ENCODE measurements at regions not wholly inside any gene's neighbourhood (a gene's known extent, or its start where the extent isn't known, plus 50 kb on each side); places are given as distances from the start of the nearest gene placed in this dataset.

- TF ChIP-seq EP300 (IDR thresholded peaks at IDR 0.05), result no peak
- TF ChIP-seq CTCF (IDR thresholded peaks at IDR 0.05), result no peak
Measured at GRCh38 chr7:131188367-131189339, 139.0 kb upstream of the MKLN1 start.

Data from upper lobe of left lung (tissue), 4 donors.